Adrenal gland (tissue), 5 donors: ENCODE measurements at regions not wholly inside any gene's neighbourhood (a gene's known extent, or its start where the extent isn't known, plus 50 kb on each side); places are given as distances from the start of the nearest gene placed in this dataset.

ENCODE experiments used
- POLR2A ChIP-seq, 2 donors: fragments of 450-650 bp; IDR thresholded peaks; one replicate each; pipeline ENCODE4 v1.6.1; 2017; ENCODE audit warnings: antibody characterized with exemption in 2 of 2, mild to moderate bottlenecking in 2 of 2, moderate library complexity in 1 of 2
- TF ChIP-seq, protein P1 (sequence below), 6 experiments: fragments of 450-650 bp in 4 of 6; fragments of 200-600 bp in 2 of 6; sonication (generic) in 1 of 6; IDR thresholded peaks; 1 replicate in 5 of 6; 2 replicates in 1 of 6; pipeline versions ENCODE4 v1.5.1 to v1.8.0; 2016 to 2021; ENCODE audit warnings: antibody characterized with exemption in 6 of 6, mild to moderate bottlenecking in 2 of 6, moderate library complexity in 1 of 6
- donor health status: DM: no; HTN: no; CAD: no.

DNA sequence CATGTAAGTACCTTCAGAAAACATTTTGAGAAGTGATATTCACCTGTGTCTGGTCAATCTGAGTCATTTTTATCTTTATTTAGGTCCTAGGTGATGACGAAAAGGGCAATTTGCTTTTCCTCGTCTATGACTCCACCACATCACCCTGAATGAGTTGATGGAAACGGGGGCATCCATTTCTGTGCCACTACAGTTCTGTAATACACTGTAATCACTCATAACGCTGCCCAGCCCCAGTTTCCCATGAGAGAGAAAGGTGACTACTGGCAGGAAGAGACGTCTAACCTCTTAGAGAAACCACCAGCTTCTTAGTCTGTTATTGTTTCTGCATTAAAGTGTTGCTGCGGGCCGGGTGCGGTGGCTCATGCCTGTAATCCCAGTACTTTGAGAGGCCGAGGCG is 205.3 kb upstream of the MKLN1 start:
- TF ChIP-seq, protein P1, sequence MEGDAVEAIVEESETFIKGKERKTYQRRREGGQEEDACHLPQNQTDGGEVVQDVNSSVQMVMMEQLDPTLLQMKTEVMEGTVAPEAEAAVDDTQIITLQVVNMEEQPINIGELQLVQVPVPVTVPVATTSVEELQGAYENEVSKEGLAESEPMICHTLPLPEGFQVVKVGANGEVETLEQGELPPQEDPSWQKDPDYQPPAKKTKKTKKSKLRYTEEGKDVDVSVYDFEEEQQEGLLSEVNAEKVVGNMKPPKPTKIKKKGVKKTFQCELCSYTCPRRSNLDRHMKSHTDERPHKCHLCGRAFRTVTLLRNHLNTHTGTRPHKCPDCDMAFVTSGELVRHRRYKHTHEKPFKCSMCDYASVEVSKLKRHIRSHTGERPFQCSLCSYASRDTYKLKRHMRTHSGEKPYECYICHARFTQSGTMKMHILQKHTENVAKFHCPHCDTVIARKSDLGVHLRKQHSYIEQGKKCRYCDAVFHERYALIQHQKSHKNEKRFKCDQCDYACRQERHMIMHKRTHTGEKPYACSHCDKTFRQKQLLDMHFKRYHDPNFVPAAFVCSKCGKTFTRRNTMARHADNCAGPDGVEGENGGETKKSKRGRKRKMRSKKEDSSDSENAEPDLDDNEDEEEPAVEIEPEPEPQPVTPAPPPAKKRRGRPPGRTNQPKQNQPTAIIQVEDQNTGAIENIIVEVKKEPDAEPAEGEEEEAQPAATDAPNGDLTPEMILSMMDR (IDR thresholded peaks at IDR 0.05) = no peak
- TF ChIP-seq POLR2A (IDR thresholded peaks at IDR 0.05) = no peak
